ENCODE measurements at regions not wholly inside any gene's neighbourhood (a gene's known extent, or its start where the extent isn't known, plus 50 kb on each side); places are given as distances from the start of the nearest gene placed in this dataset.

DNA sequence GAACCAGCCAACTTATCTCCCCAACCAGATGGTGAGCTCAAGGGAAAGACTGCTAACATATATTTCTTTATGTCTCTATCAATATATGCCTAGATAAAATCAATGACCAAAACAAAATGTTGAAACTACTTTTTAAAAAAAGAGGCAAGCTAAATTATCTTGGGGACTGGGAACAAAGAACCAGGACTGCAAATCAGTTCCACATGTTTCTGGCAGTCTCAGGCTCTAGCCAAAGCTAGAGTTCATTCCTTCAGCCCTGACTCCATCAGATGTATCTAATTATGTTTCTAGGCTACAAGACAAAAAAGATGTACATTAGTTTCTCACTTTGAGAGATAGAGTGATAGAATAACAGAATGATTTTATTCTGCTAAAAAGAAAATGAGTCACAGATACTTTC, 1290.3 kb upstream of the SORCS1 start:
- DNase-seq (ENCODE audit: low spot score) = no peak
- H3K27me3 Mint-ChIP-seq (ENCODE audit: unreplicated experiment) = no peaks in the 10 kb centered on the region
- H3K36me3 Mint-ChIP-seq (ENCODE audit: low read depth, unreplicated experiment) = no peaks in the 10 kb centered on the region
- TF ChIP-seq, protein P1, sequence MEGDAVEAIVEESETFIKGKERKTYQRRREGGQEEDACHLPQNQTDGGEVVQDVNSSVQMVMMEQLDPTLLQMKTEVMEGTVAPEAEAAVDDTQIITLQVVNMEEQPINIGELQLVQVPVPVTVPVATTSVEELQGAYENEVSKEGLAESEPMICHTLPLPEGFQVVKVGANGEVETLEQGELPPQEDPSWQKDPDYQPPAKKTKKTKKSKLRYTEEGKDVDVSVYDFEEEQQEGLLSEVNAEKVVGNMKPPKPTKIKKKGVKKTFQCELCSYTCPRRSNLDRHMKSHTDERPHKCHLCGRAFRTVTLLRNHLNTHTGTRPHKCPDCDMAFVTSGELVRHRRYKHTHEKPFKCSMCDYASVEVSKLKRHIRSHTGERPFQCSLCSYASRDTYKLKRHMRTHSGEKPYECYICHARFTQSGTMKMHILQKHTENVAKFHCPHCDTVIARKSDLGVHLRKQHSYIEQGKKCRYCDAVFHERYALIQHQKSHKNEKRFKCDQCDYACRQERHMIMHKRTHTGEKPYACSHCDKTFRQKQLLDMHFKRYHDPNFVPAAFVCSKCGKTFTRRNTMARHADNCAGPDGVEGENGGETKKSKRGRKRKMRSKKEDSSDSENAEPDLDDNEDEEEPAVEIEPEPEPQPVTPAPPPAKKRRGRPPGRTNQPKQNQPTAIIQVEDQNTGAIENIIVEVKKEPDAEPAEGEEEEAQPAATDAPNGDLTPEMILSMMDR (IDR thresholded peaks at IDR 0.05; ENCODE audit: unreplicated experiment) = no peak
- no peak overlapping the region for H3K4me3 Mint-ChIP-seq (ENCODE audit: unreplicated experiment)
- H3K27ac Mint-ChIP-seq (ENCODE audit: unreplicated experiment) = no peak overlapping the region
- no peaks in the 10 kb centered on the region for H3K9me3 Mint-ChIP-seq (ENCODE audit: unreplicated experiment)
- H3K4me1 Mint-ChIP-seq (ENCODE audit: unreplicated experiment) = no peaks in the 10 kb centered on the region

DNA sequence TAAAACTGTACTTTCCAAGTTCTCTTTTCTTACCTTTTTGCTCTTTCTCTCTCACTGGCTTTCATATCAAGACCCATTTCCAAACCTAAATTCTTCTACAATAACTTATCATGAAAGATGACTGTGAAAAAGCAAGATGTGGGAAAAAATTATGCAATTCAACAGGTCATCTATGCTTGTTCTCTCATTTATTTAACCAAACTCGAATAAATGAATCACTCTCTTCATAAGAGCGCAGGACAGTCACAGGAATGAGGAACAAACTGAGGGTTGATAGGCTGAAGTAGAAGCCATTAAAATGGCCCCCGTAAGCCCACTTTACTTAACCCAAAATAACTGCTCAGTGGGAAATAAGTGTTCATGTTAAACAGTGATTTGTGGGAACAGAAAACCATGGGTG, 1289.7 kb upstream of the SORCS1 start:
- Mint-ChIP-seq H3K4me3 (ENCODE audit: unreplicated experiment) (no peak overlapping the region), H3K9me3 (ENCODE audit: unreplicated experiment) (no peaks in the 10 kb centered on the region), H3K27me3 (ENCODE audit: unreplicated experiment) (no peaks in the 10 kb centered on the region), H3K36me3 (ENCODE audit: low read depth, unreplicated experiment) (no peaks in the 10 kb centered on the region), H3K4me1 (ENCODE audit: unreplicated experiment) (no peaks in the 10 kb centered on the region), H3K27ac (ENCODE audit: unreplicated experiment) (no peak overlapping the region)
- no peak for DNase-seq (ENCODE audit: low spot score)
- TF ChIP-seq, protein P1 (IDR thresholded peaks at IDR 0.05; ENCODE audit: unreplicated experiment) = no peak

DNA sequence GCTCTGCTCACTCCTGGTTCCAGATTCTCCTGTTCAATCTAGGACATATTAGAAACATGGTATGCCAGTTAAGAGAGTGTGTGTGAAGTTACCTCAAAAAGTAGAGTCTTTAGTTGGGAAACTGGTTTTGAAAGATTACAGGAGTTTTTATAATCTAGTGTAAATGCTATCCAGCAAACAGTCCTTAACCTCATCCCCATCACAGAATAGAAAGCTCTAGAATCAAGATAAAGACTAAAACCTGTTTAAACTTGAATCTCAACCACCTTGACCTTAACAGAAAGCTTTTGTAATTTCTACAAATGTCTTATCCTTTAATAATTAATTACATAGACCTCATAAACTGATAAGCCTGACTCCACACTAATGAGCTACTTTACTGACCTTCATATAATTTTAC, 1288.7 kb upstream of the SORCS1 start:
- DNase-seq (ENCODE audit: low spot score) = no peak
- Mint-ChIP-seq H3K27ac (ENCODE audit: unreplicated experiment) (no peak overlapping the region), H3K27me3 (ENCODE audit: unreplicated experiment) (no peaks in the 10 kb centered on the region), H3K4me1 (ENCODE audit: unreplicated experiment) (no peaks in the 10 kb centered on the region), H3K9me3 (ENCODE audit: unreplicated experiment) (no peaks in the 10 kb centered on the region), H3K4me3 (ENCODE audit: unreplicated experiment) (no peak overlapping the region), H3K36me3 (ENCODE audit: low read depth, unreplicated experiment) (no peaks in the 10 kb centered on the region)
- TF ChIP-seq, protein P1 (IDR thresholded peaks at IDR 0.05; ENCODE audit: unreplicated experiment) = no peak

DNA sequence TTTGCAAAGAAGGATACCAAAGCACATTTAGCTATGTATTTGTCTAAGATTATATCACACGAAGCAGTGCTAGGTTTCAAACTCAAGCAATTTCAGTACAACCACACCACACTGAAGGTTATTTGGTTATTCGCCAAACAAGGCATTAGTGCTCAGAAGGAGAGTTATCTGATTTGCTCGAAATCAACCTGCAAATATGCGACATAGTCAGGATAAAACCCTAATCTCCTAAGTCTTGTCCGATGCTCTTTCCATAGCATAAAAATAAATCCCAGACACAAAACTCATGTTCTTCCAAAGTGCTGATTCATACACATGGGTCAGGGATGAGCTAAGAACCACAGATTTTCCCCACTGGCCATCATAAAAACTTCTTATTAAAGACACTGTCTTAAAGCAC, 1288.0 kb upstream of the SORCS1 start:
- Mint-ChIP-seq H3K4me3 (ENCODE audit: unreplicated experiment) (no peak overlapping the region), H3K27ac (ENCODE audit: unreplicated experiment) (no peak overlapping the region)

DNA sequence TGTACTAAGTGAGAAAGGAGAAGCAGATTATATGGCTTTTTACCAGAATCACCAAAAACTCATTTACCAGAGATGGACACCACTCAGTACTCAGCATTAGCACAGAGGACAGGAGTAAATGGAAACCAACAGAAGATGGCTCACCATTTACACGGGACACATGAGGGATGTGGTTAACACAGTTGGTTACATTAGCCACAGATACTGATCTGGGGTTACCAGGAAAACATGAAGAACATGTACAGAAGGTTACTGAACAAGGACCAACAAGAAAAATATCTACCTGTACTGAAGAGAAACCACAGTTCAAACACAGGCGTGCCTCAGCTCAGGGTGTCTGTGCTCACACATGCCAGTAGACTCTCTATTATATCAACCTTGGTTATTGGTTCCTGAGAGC, 1285.8 kb upstream of the SORCS1 start:
- no peaks in the 10 kb centered on the region for H3K4me1 Mint-ChIP-seq (ENCODE audit: unreplicated experiment)
- TF ChIP-seq, protein P1 (IDR thresholded peaks at IDR 0.05; ENCODE audit: unreplicated experiment) = no peak
- no peak overlapping the region for H3K27ac Mint-ChIP-seq (ENCODE audit: unreplicated experiment)
- DNase-seq (ENCODE audit: low spot score) = no peak
- H3K4me3 Mint-ChIP-seq (ENCODE audit: unreplicated experiment) = no peak overlapping the region
- H3K9me3 Mint-ChIP-seq (ENCODE audit: unreplicated experiment) = no peaks in the 10 kb centered on the region
- H3K27me3 Mint-ChIP-seq (ENCODE audit: unreplicated experiment) = no peaks in the 10 kb centered on the region
- no peaks in the 10 kb centered on the region for H3K36me3 Mint-ChIP-seq (ENCODE audit: low read depth, unreplicated experiment)

More for the DNA sequence above, 1288.0 kb upstream of the SORCS1 start:
- TF ChIP-seq, protein P1 (IDR thresholded peaks at IDR 0.05; ENCODE audit: unreplicated experiment) = no peak
- Mint-ChIP-seq H3K9me3 (ENCODE audit: unreplicated experiment) (no peaks in the 10 kb centered on the region), H3K36me3 (ENCODE audit: low read depth, unreplicated experiment) (no peaks in the 10 kb centered on the region), H3K4me1 (ENCODE audit: unreplicated experiment) (no peaks in the 10 kb centered on the region), H3K27me3 (ENCODE audit: unreplicated experiment) (no peaks in the 10 kb centered on the region)
- no peak for DNase-seq (ENCODE audit: low spot score)

Data from endothelial cell (in vitro differentiated cells).